Ovary (tissue), 7 donors: ENCODE measurements at regions not wholly inside any gene's neighbourhood (a gene's known extent, or its start where the extent isn't known, plus 50 kb on each side); places are given as distances from the start of the nearest gene placed in this dataset.

Source experiments
- DNase-seq, 5 donors: peaks; one replicate each; pipeline ENCODE4 v3.0.0-alpha.2; 2019 to 2020
- H3K27ac ChIP-seq, 2 donors: fragments of 200-600 bp; one replicate each; pipeline versions ENCODE4 v1.5.1 to v1.8.0; 2019 to 2022
- H3K27me3 ChIP-seq: fragments of 200-600 bp; one replicate; pipeline ENCODE4 v1.8.0; 2022
- H3K36me3 ChIP-seq: fragments of 200-600 bp; sonication (generic); one replicate; pipeline ENCODE4 v1.5.1; 2019
- H3K4me1 ChIP-seq: one replicate; pipeline ENCODE4 v1.8.1; 2013; ENCODE audit warnings: mild to moderate bottlenecking, moderate library complexity; ENCODE audit not compliant: insufficient read depth
- H3K4me3 ChIP-seq: fragments of 200-600 bp; sonication (generic); one replicate; pipeline ENCODE4 v1.5.1; 2017
- H3K9me3 ChIP-seq, 2 donors: fragments of 200-600 bp in 1 of 2; sonication (generic) in 1 of 2; one replicate each; pipeline versions ENCODE4 v1.5.1 to v1.8.1; 2013 to 2019; ENCODE audit warnings: mild to moderate bottlenecking in 1 of 2, moderate library complexity in 1 of 2
- EP300 ChIP-seq: sonication (generic); formaldehyde crosslinking; IDR thresholded peaks from one replicate; pipeline ENCODE4 v1.6.1; 2017; ENCODE audit warnings: antibody characterized with exemption
- POLR2A ChIP-seq: fragments of 450-650 bp; IDR thresholded peaks from one replicate; pipeline ENCODE4 v1.6.1; 2017; ENCODE audit warnings: antibody characterized with exemption, mild to moderate bottlenecking, moderate library complexity
- WGBS, 3 donors: extraction: QIAGEN DNeasy Blood & Tissue Kit in 1 of 3; methylation state at CpG; one replicate each; pipeline versions ENCODE4 v1.1.5 to v1.1.7; 2013 to 2017; 5-methylcytosine and 5-hydroxymethylcytosine counted together
- intact Hi-C, 4 donors: fragments of 100-400 bp; cut with DNase I; formaldehyde crosslinking; loops; one replicate each; pipeline versions ENCODE4 v1.11.0 to v1.15.1; 2022 to 2023
- TF ChIP-seq, protein P1 (sequence below), 3 donors: fragments of 450-650 bp in 2 of 3; fragments of 200-600 bp in 1 of 3; IDR thresholded peaks; one replicate each; pipeline versions ENCODE4 v1.5.1 to v1.8.0; 2016 to 2022; ENCODE audit warnings: antibody characterized with exemption in 3 of 3, mild to moderate bottlenecking in 1 of 3
- donor health status: DM: no; HTN: no; CAD: no; lungs with moderate emphysema.
- donor health status: DM: no; HTN: no; CAD: no.
- donor health status: Bipolar disorder and iron deficiency.
- donor health status: DM: no; HTN: no; CAD: no.
- donor health status: DM: yes; HTN: yes; CAD: no.

DNA sequence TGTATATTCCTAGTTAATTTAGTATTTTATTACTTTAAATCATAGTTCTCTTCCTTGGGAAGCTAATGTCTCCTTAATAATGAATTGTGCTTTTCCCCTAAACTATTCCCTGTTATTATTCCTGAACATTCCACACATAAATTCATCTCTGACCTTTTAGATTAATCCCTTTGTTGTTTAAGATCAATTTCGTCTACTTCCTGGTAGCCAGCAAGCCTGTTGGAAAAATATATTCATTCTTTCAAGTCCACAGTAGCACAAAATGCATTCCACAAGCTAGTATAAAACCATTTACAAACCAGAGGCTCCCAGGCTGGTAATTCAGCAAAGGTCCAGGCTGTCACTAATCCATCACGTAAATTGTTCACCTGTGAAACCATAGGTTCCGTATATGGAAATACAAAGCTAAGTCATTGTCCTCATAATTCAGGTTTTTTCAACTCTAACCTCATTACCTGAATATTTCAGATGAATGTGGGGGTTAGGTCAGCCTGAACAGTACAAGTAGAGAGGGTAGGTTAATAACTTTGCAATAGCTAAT is 232.7 kb downstream of the SEC23A start:
- H3K27ac ChIP-seq = no peak overlapping the region
- intact Hi-C loops = no loop called here
- DNase-seq = no peak
- H3K27me3 ChIP-seq = no peaks in the 10 kb centered on the region
- no peaks in the 10 kb centered on the region for H3K4me1 ChIP-seq
- 60 to 66% (median 64%) methylated on average over 3 of the region's 3 CpGs for WGBS, 3 donors
- no peaks in the 10 kb centered on the region for H3K36me3 ChIP-seq
- H3K9me3 ChIP-seq = no peaks in the 10 kb centered on the region
- H3K4me3 ChIP-seq = no peak overlapping the region
- TF ChIP-seq POLR2A (no peak), EP300 (no peak)
- TF ChIP-seq, protein P1, sequence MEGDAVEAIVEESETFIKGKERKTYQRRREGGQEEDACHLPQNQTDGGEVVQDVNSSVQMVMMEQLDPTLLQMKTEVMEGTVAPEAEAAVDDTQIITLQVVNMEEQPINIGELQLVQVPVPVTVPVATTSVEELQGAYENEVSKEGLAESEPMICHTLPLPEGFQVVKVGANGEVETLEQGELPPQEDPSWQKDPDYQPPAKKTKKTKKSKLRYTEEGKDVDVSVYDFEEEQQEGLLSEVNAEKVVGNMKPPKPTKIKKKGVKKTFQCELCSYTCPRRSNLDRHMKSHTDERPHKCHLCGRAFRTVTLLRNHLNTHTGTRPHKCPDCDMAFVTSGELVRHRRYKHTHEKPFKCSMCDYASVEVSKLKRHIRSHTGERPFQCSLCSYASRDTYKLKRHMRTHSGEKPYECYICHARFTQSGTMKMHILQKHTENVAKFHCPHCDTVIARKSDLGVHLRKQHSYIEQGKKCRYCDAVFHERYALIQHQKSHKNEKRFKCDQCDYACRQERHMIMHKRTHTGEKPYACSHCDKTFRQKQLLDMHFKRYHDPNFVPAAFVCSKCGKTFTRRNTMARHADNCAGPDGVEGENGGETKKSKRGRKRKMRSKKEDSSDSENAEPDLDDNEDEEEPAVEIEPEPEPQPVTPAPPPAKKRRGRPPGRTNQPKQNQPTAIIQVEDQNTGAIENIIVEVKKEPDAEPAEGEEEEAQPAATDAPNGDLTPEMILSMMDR (IDR thresholded peaks at IDR 0.05) = no peak

DNA sequence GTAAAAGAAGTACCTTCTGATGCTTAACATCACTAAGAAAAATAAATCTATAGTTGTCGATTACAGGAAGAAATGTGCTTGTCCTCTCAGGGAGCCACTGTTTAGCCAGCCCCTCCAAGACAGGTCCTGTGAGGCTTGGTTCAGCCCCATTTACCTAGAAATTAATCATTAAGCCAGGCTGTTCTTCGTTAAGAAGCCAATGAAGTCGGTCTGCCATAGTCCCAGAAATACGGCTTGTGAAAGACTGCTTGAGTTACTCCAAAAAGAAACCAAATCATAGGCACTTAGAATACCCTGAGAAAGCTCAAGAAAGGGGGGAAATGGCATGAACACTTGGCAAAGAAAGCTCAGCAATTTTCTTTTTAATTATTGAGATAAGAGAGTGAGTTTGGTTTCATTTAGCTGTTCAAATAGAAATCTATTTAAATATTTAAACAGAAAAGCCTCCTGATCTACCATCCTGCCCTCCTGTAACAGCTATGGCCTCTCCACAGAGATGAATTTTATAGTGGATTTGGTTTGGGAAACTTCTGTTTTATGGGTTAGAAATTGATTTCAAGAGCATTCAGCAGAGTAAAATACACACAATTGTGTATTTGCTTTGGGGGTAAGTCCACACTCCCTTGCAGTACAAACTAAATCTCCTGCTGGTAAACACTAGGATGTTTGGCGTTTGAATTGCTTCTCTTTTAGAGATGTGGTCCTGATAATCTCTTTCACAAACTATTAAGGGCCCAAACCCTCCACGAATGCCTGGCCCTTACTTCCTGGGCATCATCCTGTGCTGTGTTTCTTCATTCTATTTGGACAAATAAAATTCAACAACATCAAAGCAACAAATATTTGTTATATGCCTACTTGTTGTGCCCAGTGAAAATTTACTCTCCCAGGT is 234.4 kb downstream of the SEC23A start:
- TF ChIP-seq POLR2A (no peak), EP300 (no peak)
- TF ChIP-seq, protein P1 (IDR thresholded peaks at IDR 0.05) = no peak
- H3K9me3 ChIP-seq = no peaks in the 10 kb centered on the region
- WGBS, 3 donors = 79 to 86% (median 84%) methylated on average over 6 of the region's 6 CpGs
- H3K4me3 ChIP-seq = no peak overlapping the region
- intact Hi-C loops = loop anchor here in 1 of 4 donors (10.0 kb wide), 1 partner anchor 144 kb away; no protein-coding TSS in a partner anchor
- no peak overlapping the region for H3K27ac ChIP-seq
- no peaks in the 10 kb centered on the region for H3K4me1 ChIP-seq
- H3K36me3 ChIP-seq = no peaks in the 10 kb centered on the region
- no peaks in the 10 kb centered on the region for H3K27me3 ChIP-seq
- DNase-seq = no peak

DNA sequence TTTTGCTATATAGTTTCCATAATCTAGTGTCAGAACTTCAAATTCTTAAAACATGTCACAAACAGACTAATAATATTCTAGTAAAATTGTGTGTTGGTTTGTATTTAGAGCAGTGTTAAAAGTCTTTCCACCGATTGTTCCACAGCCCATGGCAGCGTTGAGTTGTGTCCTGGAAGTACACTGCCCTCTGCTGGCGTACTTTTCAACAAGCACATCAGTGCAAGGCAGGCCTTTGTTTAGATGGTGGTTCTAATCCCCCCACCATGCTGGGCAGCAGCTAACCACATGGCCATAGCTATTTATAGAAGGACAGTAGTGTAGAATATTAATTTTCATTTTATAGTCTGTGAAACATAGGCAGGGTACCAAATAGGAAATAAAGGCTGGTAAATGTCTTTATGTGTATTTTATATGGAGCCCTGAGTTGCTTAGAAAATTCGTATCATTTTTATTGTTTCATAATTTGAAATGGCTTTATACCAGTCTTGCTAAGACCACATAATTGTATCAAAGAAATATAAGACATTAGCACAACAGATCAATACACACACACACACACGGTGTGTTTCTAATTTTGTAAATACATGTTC is 235.4 kb downstream of the SEC23A start:
- WGBS, 3 donors = 39 to 40% (median 40%) methylated on average over 5 of the region's 5 CpGs
- intact Hi-C loops = loop anchor here in 1 of 4 donors (10.0 kb wide), 1 partner anchor 143 kb away; no protein-coding TSS in a partner anchor
- Histone ChIP-seq H3K9me3 (no peaks in the 10 kb centered on the region), H3K4me3 (no peak overlapping the region), H3K36me3 (no peaks in the 10 kb centered on the region), H3K27ac (no peak overlapping the region), H3K27me3 (no peaks in the 10 kb centered on the region), H3K4me1 (no peaks in the 10 kb centered on the region)
- DNase-seq = peak; percentile 26 to 42 (median 32)
- TF ChIP-seq EP300 (no peak), POLR2A (no peak)
- TF ChIP-seq, protein P1 (IDR thresholded peaks at IDR 0.05) = peak in 2 of 3 donors; percentile 17 to 25

DNA sequence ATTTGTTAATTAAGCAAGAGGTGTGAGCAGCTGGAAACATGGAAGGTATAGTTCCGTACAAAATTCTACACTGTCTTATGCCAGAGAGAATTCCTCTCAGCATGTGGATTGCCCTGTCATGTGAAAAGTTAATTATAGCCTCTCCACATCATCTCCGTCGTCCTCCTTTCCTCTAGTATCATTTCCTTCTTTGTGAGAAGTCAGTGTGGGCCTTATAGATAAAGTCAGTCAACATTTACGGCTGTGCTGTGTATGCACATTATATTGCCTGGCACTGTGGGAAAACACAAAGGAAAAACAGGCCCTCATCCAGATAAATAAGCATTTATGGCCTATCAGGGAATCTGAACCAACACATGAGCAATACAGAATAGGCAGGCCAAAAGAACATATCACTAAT is 236.6 kb downstream of the SEC23A start:
- Histone ChIP-seq H3K9me3 (no peaks in the 10 kb centered on the region), H3K36me3 (no peaks in the 10 kb centered on the region), H3K4me1 (no peaks in the 10 kb centered on the region), H3K4me3 (no peak overlapping the region), H3K27ac (no peak overlapping the region), H3K27me3 (no peaks in the 10 kb centered on the region)
- WGBS, 3 donors = 74 to 85% (median 80%) methylated on average over 4 of the region's 4 CpGs
- DNase-seq = no peak
- TF ChIP-seq EP300 = no peak
- TF ChIP-seq POLR2A = no peak
- TF ChIP-seq, protein P1 (IDR thresholded peaks at IDR 0.05) = no peak
- intact Hi-C loops = loop anchor here in 1 of 4 donors (10.0 kb wide), 1 partner anchor 142 kb away; no protein-coding TSS in a partner anchor
